ENCODE measurements at regions not wholly inside any gene's neighbourhood (a gene's known extent, or its start where the extent isn't known, plus 50 kb on each side); places are given as distances from the start of the nearest gene placed in this dataset.

- Mint-ChIP-seq H3K9me3 (no peaks in the 10 kb centered on the region), H3K36me3 (no peaks in the 10 kb centered on the region), H3K4me3 (no peak overlapping the region), H3K27me3 (no peaks in the 10 kb centered on the region), H3K27ac (no peak overlapping the region), H3K4me1 (ENCODE audit: unreplicated experiment) (peaks cover 14% of the 10 kb centered on the region)
- DNase-seq (ENCODE audit: extremely low spot score, unreplicated experiment) = no peak
- no peak for TF ChIP-seq CTCF (conservative IDR thresholded peaks at IDR 0.05)
Measured at GRCh38 chr5:143708672-143709071, 103.3 kb upstream of the HMHB1 start.

- peaks cover 10% of the 10 kb centered on the region for H3K4me1 Mint-ChIP-seq (ENCODE audit: unreplicated experiment)
- no peak overlapping the region for H3K27ac Mint-ChIP-seq
- no peak for DNase-seq (ENCODE audit: extremely low spot score, unreplicated experiment)
- H3K9me3 Mint-ChIP-seq = no peaks in the 10 kb centered on the region
- no peak for TF ChIP-seq CTCF (conservative IDR thresholded peaks at IDR 0.05)
- H3K36me3 Mint-ChIP-seq = no peaks in the 10 kb centered on the region
- H3K4me3 Mint-ChIP-seq = no peak overlapping the region
- no peaks in the 10 kb centered on the region for H3K27me3 Mint-ChIP-seq
Measured at GRCh38 chr5:143707806-143708205, 104.2 kb upstream of the HMHB1 start.

- TF ChIP-seq CTCF (conservative IDR thresholded peaks at IDR 0.05) = no peak
- H3K4me3 Mint-ChIP-seq = no peak overlapping the region
- no peaks in the 10 kb centered on the region for H3K9me3 Mint-ChIP-seq
- peaks cover 4% of the 10 kb centered on the region for H3K4me1 Mint-ChIP-seq (ENCODE audit: unreplicated experiment)
- H3K27me3 Mint-ChIP-seq = peaks cover 3% of the 10 kb centered on the region
- H3K27ac Mint-ChIP-seq = no peak overlapping the region
- no peak for DNase-seq (ENCODE audit: extremely low spot score, unreplicated experiment)
- no peaks in the 10 kb centered on the region for H3K36me3 Mint-ChIP-seq
Measured at GRCh38 chr5:143705381-143705780, 106.6 kb upstream of the HMHB1 start.

GRCh38 chr5:143703659-143704058 lies 108.3 kb upstream of the HMHB1 start:
- no peaks in the 10 kb centered on the region for H3K36me3 Mint-ChIP-seq
- H3K4me3 Mint-ChIP-seq = no peak overlapping the region
- H3K4me1 Mint-ChIP-seq (ENCODE audit: unreplicated experiment) = no peaks in the 10 kb centered on the region
- no peak overlapping the region for H3K27ac Mint-ChIP-seq
- no peak for TF ChIP-seq CTCF (conservative IDR thresholded peaks at IDR 0.05)
- H3K27me3 Mint-ChIP-seq = peaks cover 3% of the 10 kb centered on the region
- no peaks in the 10 kb centered on the region for H3K9me3 Mint-ChIP-seq
- no peak for DNase-seq (ENCODE audit: extremely low spot score, unreplicated experiment)

GRCh38 chr5:143701493-143701892 lies 110.5 kb upstream of the HMHB1 start:
- Mint-ChIP-seq H3K9me3 (no peaks in the 10 kb centered on the region), H3K4me1 (ENCODE audit: unreplicated experiment) (no peaks in the 10 kb centered on the region), H3K27me3 (peaks cover 3% of the 10 kb centered on the region), H3K36me3 (no peaks in the 10 kb centered on the region), H3K4me3 (no peak overlapping the region), H3K27ac (no peak overlapping the region)
- no peak for DNase-seq (ENCODE audit: extremely low spot score, unreplicated experiment)
- no peak for TF ChIP-seq CTCF (conservative IDR thresholded peaks at IDR 0.05)

GRCh38 chr5:143700994-143701393 lies 111.0 kb upstream of the HMHB1 start:
- no peak for TF ChIP-seq CTCF (conservative IDR thresholded peaks at IDR 0.05)
- H3K4me3 Mint-ChIP-seq = no peak overlapping the region
- DNase-seq (ENCODE audit: extremely low spot score, unreplicated experiment) = no peak

More at GRCh38 chr5:143700994-143701393, 111.0 kb upstream of the HMHB1 start:
- Mint-ChIP-seq H3K36me3 (no peaks in the 10 kb centered on the region), H3K9me3 (no peaks in the 10 kb centered on the region), H3K27me3 (peaks cover 3% of the 10 kb centered on the region), H3K4me1 (ENCODE audit: unreplicated experiment) (no peaks in the 10 kb centered on the region), H3K27ac (no peak overlapping the region)

Data from type B pancreatic cell (in vitro differentiated cells).